Esophagus mucosa (tissue), 1 donor: ENCODE measurements at regions not wholly inside any gene's neighbourhood (a gene's known extent, or its start where the extent isn't known, plus 50 kb on each side); places are given as distances from the start of the nearest gene placed in this dataset.
"Not testable (repeated sequence)": the region's sequence is repeated elsewhere in the genome, so short reads cannot be mapped to it uniquely, and the experiment has no call there.

Experiments used
- ATAC-seq: fragments of 200-7000 bp; cut with Tn5 transposase; one replicate; pipeline ENCODE4 v1.9.1; 2020
- donor health status: DM: yes; HTN: yes; CAD: no.

DNA sequence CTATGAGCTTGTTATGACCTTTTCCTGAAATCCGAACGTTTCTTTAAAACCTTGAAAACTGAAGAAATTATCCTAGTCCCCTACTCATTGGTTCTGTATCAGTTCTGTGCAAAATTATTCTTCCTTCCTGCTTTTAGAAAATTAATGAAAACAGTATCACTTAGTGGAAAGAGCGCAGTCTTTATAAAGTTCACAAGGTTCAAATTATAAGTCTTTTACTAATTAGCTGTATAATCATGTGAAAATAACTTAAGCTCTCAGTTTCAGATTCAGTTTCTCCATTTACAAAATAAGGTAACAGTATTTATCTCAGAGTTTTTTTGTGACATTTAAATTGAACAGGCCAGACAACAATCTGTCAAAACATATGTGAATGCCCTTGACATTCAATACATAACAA, 306.1 kb downstream of the ADAMTS20 start:
- no peak for ATAC-seq

- ATAC-seq = no peak
These were observed 310.0 kb downstream of the ADAMTS20 start for GRCh38 chr12:43241986-43242385.

GRCh38 chr12:43238281-43238680, 313.7 kb downstream of the ADAMTS20 start:
- no peak for ATAC-seq

DNA sequence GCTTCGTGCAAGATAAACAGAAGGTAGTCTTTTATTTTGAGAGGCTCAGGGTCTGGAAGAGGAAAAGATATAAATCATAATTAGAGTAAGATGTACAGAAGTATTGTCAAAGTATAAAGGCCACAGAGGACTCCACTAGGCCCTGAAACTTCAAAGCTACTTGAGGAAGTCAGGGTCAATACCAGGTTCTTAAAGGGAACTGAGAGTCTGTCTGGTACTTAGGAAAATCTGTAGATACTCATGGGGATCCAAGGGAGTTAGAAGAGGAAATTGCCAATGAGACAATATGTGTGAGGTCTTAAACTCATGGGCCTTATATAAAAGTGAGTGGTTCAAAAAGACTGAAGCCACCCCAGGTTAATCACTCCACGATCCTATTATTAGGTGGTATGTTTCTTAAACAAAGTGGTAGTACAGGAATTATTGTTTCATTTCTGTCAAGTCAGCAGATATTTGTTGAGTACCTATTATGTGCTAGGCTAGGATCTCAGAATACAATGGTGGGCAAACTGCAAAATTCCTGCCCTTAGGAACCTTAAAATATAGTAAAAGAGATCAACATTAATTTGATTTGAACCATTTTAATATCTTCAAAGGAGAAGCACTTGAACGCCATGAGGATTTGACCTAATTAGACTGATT, 314.6 kb downstream of the ADAMTS20 start:
- no peak for ATAC-seq

GRCh38 chr12:43235721-43236120, 316.3 kb downstream of the ADAMTS20 start:
- ATAC-seq = no peak

GRCh38 chr12:43233861-43234260, 318.1 kb downstream of the ADAMTS20 start:
- ATAC-seq = no peak

DNA sequence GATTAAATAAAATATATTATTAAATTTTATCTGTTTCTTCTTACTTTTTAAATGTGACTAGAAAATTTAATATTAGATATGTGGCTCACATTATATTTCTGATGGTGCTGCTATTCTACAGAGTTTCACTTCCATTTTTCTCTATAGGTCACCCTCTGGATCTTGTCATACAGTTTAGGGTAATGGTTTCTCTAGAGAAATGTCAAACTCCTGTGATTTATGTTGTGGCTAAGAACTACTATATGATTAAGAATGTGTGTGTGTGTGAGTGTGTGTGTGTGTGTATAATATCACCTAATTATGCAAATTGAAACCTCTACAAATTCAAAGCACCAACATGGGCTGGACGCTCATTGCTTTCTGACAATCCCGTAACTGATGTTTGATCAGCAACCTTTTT, 325.9 kb downstream of the ADAMTS20 start:
- no peak for ATAC-seq

DNA sequence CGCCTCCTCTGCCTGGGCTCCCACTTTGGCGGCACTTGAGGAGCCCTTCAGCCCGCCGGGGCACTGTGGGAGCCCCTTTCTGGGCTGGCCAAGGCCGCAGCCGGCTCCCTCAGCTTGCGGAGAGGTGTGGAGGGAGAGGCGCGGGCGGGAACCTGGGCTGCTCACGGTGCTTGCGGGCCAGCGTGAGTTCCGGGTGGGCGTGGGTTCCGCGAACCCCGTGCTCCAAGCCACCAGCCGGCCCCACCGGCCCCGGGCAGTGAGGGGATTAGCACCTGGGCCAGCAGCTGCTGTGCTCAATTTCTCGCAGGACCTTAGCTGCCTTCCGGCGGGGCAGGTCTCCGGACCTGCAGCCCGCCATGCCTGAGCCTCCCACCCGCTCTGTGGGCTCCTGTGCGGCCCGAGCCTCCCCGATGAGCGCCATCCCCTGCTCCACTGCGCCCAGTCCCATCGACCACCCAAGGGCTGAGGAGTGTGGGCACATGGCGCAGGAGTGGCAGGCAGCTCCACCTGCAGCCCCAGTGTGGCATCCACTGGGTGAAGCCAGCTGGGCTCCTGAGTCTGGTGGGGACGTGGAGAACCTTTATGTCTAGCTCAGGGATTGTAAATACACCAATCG, 327.7 kb downstream of the ADAMTS20 start:
- ATAC-seq = not testable (repeated sequence)

- ATAC-seq = no peak
These were observed 329.2 kb downstream of the ADAMTS20 start for GRCh38 chr12:43222796-43223195.

GRCh38 chr12:43221216-43221615, 330.8 kb downstream of the ADAMTS20 start:
- no peak for ATAC-seq

GRCh38 chr12:43216490-43216889, 335.5 kb downstream of the ADAMTS20 start:
- no peak for ATAC-seq

DNA sequence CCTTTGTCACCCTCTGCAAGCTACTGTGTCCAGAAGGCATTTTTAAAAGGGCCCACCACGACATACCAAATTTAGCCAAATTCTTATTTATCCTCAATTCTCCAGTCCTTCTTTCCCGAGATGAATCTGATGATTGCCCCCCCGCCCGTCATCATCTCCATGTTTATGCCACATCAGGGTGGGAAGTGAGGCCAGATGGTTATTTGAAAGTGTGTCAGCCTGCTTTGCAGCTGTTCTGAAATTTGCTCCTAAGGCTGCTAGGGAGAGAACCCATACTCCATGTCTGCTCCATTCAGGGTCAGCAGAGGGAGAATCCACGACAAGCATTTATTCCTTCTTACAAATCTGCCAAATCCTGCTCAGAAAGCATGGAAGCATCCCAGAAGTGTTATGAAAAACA, 337.8 kb downstream of the ADAMTS20 start:
- no peak for ATAC-seq

- no peak for ATAC-seq
These were observed 338.4 kb downstream of the ADAMTS20 start for GRCh38 chr12:43213608-43214007.

- no peak for ATAC-seq
These were observed 341.4 kb downstream of the ADAMTS20 start for GRCh38 chr12:43210485-43211192.

GRCh38 chr12:43208627-43209026, 343.4 kb downstream of the ADAMTS20 start:
- ATAC-seq = no peak

- ATAC-seq = no peak
These were observed 343.8 kb downstream of the ADAMTS20 start for GRCh38 chr12:43208221-43208620.

- ATAC-seq = no peak
These were observed 345.6 kb downstream of the ADAMTS20 start for GRCh38 chr12:43206396-43206795.

DNA sequence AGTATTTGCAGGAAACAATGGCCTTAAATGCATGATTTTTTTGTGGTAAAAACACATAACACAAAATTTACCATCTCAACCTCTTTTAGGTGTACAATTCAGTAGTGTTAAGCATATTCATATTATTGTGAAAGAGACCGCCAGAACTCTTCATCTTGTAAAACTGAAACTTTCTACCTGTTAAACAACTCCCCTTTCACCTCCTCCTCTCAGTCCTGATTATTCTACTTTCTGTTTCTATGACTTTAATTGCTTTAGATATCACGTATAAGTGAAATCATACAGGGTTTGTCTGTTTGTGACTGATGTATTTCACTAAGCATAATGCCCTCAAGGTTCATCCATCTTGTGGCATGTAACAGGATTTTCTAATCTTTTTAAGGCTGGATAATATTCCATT, 353.4 kb downstream of the ADAMTS20 start:
- ATAC-seq = no peak

- no peak for ATAC-seq
These were observed 355.6 kb downstream of the ADAMTS20 start for GRCh38 chr12:43196268-43196907.

DNA sequence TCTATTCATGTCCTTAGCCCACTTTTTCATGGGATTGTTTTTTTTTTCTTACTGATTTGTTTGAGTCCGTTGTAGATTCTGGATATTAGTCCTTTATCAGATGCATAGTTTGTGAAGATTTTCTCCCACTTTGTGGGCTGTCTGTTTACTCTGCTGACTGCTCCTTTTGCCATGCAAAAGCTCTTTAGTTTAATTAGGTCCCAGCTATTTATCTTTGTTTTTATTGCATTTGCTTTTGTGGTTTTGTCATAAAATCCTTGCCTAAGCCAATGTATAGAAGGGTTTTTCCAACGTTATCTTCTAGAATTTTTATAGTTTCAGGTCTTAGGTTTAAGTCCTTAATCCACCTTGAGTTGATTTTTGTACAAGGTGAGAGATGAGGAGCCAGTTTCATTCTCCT, 358.9 kb downstream of the ADAMTS20 start:
- not testable (repeated sequence) for ATAC-seq

GRCh38 chr12:43192442-43192841, 359.6 kb downstream of the ADAMTS20 start:
- ATAC-seq = not testable (repeated sequence)

DNA sequence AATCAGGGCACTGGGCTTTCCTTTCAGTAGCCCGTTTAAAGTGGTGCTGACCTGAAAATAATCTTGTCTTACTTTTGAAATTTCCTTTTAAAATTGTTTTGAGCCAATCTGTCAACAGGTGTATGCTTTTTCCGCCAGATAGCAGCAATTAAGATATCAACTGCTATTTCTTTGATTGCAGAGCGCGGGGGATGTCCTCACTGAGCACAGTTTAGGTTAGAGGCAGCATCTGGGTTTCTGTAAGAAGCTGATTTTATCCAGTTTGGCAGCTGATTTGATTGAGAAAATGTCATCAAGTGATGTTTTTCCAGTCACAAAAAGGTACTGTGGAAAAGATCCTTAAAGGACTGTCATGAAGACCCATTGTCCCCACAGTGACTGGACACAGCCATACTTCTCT, 371.8 kb downstream of the ADAMTS20 start:
- no peak for ATAC-seq

GRCh38 chr12:43179486-43179885, 372.5 kb downstream of the ADAMTS20 start:
- no peak for ATAC-seq

- no peak for ATAC-seq
These were observed 374.7 kb downstream of the ADAMTS20 start for GRCh38 chr12:43177276-43177675.
